HEK293T (cell line): ENCODE measurements at regions not wholly inside any gene's neighbourhood (a gene's known extent, or its start where the extent isn't known, plus 50 kb on each side); places are given as distances from the start of the nearest gene placed in this dataset.

ENCODE experiments used
- ARNT ChIP-seq: fragments of 450-650 bp; IDR thresholded peaks from 2 replicates; pipeline ENCODE4 v1.6.1; 2017; ENCODE audit warnings: mild to moderate bottlenecking
- BHLHE40 ChIP-seq: fragments of 450-650 bp; IDR thresholded peaks from 2 replicates; pipeline ENCODE4 v1.6.1; 2016; ENCODE audit warnings: mild to moderate bottlenecking, moderate library complexity, borderline replicate concordance
- ELF4 ChIP-seq: fragments of 450-650 bp; IDR thresholded peaks from 2 replicates; pipeline ENCODE4 v1.6.1; 2017; ENCODE audit warnings: antibody characterized with exemption
- FOXM1 ChIP-seq: fragments of 450-650 bp; IDR thresholded peaks from 2 replicates; pipeline ENCODE4 v1.6.1; 2017; ENCODE audit warnings: mild to moderate bottlenecking, borderline replicate concordance
- NFRKB ChIP-seq: fragments of 450-650 bp; IDR thresholded peaks from 2 replicates; pipeline ENCODE4 v1.6.1; 2016; ENCODE audit warnings: mild to moderate bottlenecking, moderate library complexity
- SP1 ChIP-seq: fragments of 450-650 bp; IDR thresholded peaks from 2 replicates; pipeline ENCODE4 v1.6.1; 2017
- SUZ12 ChIP-seq: fragments of 450-650 bp; IDR thresholded peaks from 2 replicates; pipeline ENCODE4 v1.6.1; 2016; ENCODE audit warnings: mild to moderate bottlenecking
- TARDBP ChIP-seq: fragments of 450-650 bp; IDR thresholded peaks from 2 replicates; pipeline ENCODE4 v1.6.1; 2016
- ZNF384 ChIP-seq: fragments of 450-650 bp; IDR thresholded peaks from 2 replicates; pipeline ENCODE4 v1.6.1; 2016
- TF ChIP-seq, protein P1 (sequence below): fragments of 450-650 bp; IDR thresholded peaks from 2 replicates; pipeline ENCODE4 v1.6.1; 2016

DNA sequence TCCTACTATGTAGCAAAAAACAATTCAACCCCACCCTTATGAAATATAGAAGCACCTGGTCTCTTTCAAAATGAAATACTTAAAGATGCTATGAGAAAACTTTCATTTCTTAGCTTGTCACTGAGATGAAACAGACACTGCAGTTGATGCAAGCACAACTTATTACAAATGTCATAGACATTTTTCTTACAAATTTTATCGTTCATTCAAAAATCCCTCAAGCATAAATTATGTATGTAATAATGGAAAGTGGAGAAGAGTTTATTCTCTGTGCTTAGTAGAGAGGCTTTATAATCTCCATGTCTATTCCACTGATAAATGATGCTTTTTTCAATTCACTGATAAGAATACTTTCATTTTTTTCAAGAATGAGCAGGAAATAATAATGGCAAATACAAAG, 1943.9 kb upstream of the IGFBP7 start:
- TF ChIP-seq TARDBP, result no peak
- TF ChIP-seq FOXM1, result no peak
- no peak for TF ChIP-seq SP1
- TF ChIP-seq ARNT, result no peak
- TF ChIP-seq, protein P1, sequence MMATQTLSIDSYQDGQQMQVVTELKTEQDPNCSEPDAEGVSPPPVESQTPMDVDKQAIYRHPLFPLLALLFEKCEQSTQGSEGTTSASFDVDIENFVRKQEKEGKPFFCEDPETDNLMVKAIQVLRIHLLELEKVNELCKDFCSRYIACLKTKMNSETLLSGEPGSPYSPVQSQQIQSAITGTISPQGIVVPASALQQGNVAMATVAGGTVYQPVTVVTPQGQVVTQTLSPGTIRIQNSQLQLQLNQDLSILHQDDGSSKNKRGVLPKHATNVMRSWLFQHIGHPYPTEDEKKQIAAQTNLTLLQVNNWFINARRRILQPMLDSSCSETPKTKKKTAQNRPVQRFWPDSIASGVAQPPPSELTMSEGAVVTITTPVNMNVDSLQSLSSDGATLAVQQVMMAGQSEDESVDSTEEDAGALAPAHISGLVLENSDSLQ, result no peak
- no peak for TF ChIP-seq BHLHE40
- no peak for TF ChIP-seq ZNF384
- no peak for TF ChIP-seq NFRKB
- no peak for TF ChIP-seq SUZ12
- no peak for TF ChIP-seq ELF4
